Stimulated activated CD4-positive, alpha-beta T cell treated with anti-CD3 and anti-CD28 coated beads, Interleukin-4, amount 100 ng/mL, for 4 hours (primary cell): ENCODE measurements at regions not wholly inside any gene's neighbourhood (a gene's known extent, or its start where the extent isn't known, plus 50 kb on each side); places are given as distances from the start of the nearest gene placed in this dataset.

Experiments used
- DNase-seq, 2 experiments: peaks; one replicate each; pipeline ENCODE4 v3.0.0-alpha.2; 2020

DNA sequence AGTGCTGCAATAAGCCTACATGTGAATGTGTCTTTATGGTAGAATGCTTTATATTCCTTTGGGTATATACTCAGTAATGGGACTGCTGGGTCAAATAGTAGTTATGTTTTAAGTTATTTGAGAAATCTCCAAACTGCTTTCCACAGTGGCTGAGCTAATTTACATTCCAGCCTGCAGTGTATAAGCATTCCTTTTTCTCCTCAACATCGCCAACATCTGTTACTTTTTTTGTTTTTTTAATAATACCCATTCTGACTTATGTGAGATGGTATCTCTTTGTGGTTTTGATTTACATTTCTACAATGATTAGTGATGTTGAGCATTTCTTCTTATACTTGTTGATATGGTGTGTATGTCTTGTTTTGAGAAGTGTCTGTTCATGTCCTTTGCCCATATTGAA, 1186.2 kb downstream of the BCL11B start:
- no peak for DNase-seq

DNA sequence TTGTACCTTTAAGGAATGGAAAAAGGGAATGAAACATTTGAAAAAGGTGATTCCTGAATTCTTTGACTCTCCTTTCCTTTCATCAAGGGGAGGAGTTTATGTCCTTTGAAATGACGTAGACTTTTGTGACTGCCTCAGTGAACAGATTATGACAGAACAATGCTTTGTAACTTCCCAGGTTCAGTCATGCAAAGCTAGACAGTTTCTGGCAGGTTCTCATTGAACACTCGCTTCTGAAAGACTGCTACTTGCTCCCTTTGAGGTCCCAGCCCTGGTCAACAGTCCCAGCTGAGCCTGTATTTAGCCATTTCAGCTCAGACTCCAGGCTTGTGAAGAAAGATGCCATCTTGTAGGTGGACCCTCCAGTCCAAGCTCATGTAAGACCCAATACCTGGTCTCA, 1178.9 kb downstream of the BCL11B start:
- DNase-seq, result no peak

GRCh38 chr14:98099527-98099926, 1172.5 kb downstream of the BCL11B start:
- no peak for DNase-seq

- peak in 1 of 2 experiments; percentile 23 for DNase-seq
Observed at GRCh38 chr14:98101323-98101722, 1170.7 kb downstream of the BCL11B start.

DNA sequence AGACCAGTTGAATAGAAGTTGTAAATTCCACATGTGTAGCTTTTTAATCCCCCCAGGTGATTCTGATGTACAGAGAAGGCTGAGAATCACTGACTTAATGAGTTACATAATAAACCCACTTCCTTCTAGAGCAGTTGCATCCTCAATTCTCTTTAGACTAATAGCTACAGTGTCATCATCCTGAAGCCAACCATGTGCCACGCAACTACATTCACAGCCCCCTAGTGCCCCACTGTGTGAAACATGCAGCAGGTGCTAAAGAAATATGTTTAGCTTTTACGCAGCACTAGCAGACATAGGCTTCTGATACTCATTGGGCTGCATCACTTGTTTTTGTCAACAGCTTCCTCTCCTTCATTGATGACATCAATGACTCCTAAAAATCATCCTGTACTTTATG, 1168.3 kb downstream of the BCL11B start:
- peak in 1 of 2 experiments; percentile 6 for DNase-seq

- DNase-seq, result no peak
Observed at GRCh38 chr14:98109326-98109725, 1162.7 kb downstream of the BCL11B start.

- DNase-seq, result no peak
Observed at GRCh38 chr14:98112194-98112780, 1159.7 kb downstream of the BCL11B start.

DNA sequence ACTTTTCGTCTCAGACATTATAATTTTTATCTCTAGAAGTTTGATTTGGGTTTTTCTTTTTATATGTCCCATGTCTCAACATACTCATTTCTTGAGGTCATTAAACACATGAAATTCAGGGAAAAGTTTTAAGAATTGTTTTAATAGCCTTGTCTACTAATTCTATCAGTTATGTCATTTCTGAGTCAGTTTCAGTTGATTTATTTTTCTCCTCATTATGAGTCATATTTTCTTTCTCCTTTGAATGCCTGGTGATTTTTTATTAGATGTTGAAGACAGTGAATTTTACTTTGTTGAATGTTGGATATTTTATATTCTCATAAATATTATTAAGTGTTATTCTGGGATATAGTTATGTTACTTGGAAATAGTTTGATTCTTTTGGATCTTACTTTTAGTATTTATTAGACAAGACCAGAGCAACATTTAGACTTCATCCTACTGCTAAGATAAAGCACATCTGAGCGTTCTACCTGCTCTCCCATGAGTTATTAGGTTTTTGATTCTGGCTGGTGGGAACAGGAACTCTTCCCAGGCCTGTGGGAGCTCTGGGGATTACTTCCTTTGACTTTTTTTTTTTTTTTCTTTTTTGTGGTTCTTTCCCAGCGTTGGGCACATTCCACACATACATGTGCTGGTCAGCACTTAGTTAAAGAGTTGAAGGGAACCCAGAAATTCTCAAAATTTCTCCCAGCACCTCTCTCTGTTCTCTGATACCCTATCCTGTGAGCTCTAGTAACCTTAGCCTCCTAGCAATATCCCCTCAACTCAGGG, 1157.7 kb downstream of the BCL11B start:
- DNase-seq, result no peak

GRCh38 chr14:98114946-98115345, 1157.1 kb downstream of the BCL11B start:
- no peak for DNase-seq

- DNase-seq, result no peak
Observed at GRCh38 chr14:98118749-98119148, 1153.2 kb downstream of the BCL11B start.

DNA sequence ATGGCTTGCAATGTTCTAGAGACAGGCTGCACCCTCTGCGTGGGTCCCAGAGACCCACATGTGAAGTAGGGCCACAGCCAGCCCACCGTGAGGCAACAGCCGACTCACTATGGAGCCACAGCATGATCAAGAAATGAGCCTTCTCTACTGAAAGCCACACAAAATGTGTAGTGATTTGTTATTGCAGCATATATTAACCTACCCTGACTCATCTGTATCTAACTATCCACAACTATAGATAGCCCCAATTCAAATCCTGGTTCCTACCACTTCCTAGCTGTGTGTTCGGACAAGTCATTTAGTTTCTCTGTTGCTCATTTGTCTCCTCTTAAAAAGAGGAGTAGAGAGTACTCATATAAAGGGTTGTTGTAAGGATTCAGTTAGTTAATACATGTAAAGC, 1152.3 kb downstream of the BCL11B start:
- DNase-seq, result no peak

DNA sequence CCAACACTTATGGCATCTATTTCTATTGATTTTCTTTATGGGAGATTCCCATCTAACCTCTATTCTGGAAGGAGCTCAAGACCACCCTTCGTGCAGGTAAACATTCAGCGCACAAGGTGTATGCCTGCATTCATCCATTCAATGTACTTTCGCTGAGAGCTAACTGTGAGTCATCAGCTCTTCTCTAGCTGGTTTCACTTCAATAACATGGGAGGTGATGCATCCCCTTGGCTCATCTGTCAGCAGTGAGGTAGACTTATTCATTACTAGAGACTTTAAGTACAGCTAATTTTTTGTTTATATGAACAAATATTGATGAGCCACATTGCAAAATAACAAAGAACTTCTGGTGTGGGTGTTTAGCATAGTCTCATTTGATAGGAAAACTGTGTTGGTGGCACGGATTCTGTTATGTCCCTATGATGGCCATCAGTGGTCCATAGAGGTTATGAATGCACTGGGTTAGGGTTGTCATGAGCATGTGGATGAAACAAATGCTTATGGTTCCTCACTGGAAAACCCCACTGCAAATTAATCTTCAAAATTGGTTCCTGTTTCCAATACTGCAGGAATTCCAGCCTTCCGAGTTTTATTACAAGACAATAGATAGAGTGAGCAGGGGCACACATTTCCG, 1151.0 kb downstream of the BCL11B start:
- DNase-seq, result peak in 1 of 2 experiments; percentile 30

DNA sequence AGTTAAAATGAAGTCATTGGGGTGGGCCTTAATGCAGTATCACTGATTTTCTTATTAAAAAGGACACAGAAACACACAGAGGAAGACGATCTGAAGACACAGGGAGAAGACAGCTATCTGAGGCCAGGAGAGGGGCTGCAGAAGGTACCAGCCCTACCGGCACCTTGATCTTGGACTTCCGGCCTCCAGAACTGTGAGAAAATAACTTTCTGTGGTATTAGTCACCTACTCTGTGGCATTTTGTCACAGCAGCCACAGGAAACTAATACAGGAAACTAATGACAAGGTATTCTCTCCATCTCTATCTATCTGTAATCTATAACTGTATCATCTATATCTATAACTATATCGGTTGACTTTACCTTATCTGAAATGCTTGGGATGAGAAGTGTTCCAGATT, 1149.5 kb downstream of the BCL11B start:
- DNase-seq, result no peak

DNA sequence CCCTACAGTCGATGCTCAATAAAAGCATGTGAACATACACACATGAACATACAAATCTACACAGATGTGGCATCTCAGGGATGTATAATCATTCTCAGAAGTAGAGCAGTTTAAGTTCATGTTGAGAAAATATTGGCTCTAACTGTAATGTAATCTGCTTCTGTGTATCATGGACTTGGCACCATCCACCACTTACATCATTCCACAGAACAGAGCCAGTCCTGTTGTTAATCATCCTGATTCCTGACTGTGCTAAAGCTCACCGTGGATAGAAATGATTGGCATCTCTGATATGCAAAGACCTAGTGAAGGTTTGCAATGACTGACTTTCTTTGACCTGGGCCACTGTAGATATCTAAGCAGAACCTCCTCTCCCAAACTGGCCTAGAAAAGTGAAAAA, 1141.3 kb downstream of the BCL11B start:
- no peak for DNase-seq

- DNase-seq, result no peak
Observed at GRCh38 chr14:98131406-98131805, 1140.6 kb downstream of the BCL11B start.

DNA sequence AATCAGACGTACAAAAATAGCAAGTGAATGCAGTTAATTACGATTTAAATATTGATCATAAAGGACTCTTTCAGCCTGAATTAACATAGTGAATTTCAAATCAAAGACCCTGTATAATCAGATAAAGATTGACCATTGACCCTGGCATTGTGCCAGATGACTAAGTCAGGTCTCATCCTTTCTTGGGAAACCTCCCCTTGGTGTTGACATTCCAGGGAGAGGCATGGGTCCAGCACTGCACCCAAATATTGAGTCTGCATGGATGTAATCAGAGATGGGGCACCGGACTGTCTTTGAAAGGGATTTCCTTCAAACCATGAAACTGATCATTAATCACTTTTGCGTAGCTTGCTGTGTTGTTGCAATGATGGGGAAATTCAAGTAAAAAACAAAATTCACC, 1138.2 kb downstream of the BCL11B start:
- no peak for DNase-seq

DNA sequence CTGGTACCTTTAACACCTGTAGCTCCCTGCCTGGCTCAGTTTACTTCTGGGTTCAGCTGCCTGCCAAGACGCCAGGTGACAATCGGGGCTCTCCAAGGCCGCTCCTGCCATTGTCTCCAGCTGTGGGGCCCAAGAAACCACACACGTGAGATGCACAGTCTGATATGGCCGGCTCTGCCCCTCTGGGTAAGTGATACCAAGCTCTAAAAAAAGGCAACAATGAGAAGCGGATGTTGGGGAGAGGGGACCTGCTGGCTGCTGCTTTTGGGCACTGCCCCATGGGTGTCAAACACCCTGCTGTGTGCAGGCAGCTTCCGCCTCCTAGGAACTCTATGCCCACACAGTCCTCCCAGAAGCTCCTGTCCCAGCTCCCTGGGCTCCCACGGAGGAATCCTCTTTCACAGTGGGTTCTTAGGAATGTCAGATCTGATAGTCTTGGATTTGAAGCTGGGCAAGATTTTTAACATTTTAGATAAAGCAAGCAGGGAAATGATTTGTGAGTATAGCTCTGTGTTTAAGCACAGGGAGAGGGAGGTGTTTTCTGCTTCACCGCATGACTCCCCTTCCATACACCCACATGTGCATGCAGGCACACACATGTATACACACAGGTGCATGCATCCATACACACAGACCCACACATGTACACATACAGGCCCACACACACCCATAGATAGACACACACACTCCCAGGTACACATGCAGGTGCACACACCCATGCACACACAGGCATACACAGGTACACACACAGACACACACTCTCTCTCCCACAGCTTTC, 1135.8 kb downstream of the BCL11B start:
- peak; percentile 16 to 36 for DNase-seq

- DNase-seq, result no peak
Observed at GRCh38 chr14:98137131-98138025, 1134.6 kb downstream of the BCL11B start.

DNA sequence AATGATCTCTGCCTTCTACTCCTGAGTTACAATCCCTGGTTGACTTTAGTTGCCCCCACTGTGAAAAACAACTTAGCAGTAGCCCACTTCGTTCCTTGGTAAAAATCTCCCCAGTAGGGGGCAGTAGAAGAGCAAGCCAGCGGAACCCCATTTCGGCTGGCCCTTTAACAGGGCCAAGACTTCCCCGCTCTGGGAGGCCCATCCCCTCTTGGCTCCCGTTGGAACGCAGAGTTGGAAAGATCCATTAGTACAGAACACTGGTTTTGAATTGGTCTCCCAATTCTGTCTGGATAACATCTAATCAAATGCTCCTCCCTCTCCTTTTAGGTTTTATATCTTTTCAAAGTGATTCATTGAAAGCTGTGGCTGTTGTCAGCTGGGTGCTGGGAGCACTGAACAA, 1133.3 kb downstream of the BCL11B start:
- DNase-seq, result peak; percentile 45 to 64

- DNase-seq, result no peak
Observed at GRCh38 chr14:98140862-98141530, 1131.0 kb downstream of the BCL11B start.

DNA sequence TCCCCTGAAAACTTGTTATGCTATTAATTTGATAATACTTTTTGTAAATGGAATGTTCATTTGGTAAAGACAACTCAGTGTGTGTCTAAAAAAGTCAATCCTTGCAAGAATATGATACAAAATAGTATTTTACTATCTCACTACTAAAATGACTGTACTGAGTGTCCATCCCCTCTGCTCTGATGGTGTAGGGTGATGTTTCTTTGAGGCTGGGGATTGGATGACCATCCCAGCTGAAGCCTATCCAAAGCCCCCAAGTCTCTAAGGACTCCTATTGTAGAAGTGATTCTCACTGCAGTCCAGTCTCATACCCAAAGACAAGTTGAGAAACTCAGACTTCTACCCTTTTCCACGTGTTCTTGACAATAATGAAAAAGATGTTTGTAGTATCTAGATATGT, 1128.4 kb downstream of the BCL11B start:
- no peak for DNase-seq

- no peak for DNase-seq
Observed at GRCh38 chr14:98144964-98145363, 1127.0 kb downstream of the BCL11B start.
